HG03280 (cell line): ENCODE measurements at regions not wholly inside any gene's neighbourhood (a gene's known extent, or its start where the extent isn't known, plus 50 kb on each side); places are given as distances from the start of the nearest gene placed in this dataset.
"Not testable (repeated sequence)": the region's sequence is repeated elsewhere in the genome, so short reads cannot be mapped to it uniquely, and the experiment has no call there.

Experiments
- ATAC-seq: cut with Tn5 transposase; IDR thresholded peaks from one replicate; pipeline ENCODE4 v1.9.1; 2021; ENCODE audit warnings: mild to moderate bottlenecking, moderate library complexity; ENCODE audit not compliant: unreplicated experiment

DNA sequence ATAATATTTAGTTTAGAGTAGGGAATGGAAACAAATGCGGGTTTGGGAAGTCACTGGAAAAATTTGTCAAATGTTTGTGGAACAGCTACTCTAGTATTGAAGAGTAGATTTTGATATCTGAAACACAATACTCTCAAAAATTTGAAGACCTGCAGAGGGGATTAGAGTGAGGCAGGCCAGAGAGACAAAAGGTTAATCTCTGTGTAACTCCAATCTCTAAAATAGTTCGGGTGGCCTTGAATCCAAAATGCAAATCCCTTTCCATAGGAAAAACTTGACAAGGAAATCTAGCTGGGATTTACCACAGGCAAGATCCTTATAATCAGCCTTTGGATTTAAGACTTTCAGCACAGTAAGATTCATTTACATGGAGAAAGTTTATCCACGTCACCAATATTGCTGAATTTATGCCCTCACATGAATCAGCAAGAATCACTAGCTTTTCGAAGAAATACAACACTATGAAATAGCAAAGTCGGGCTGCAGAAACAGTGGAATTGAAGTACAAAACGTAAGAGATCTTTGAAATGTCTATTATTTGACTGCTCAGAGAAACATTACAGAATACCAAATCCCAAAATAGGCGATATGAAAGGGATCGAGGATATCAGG, 423.7 kb upstream of the ZNF804A start:
- ATAC-seq = no peak

DNA sequence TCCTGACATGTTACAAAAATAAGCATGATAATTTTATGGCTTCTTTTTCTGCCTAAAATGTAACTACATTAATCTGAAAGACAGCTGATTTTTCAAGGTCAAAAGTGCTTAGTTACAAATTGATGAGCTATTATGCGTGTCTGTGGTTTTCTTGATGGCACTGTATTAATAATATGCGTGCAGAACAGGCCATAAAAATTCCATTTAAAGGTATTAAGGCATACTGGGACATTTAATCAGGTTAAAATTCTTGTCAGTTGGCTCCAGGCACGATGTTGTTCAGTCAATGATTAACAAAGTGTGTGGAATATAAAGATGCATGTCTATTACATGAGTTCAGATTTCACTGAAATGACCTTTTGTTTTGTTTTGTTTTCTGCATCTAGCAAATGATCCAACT, 420.1 kb upstream of the ZNF804A start:
- no peak for ATAC-seq

DNA sequence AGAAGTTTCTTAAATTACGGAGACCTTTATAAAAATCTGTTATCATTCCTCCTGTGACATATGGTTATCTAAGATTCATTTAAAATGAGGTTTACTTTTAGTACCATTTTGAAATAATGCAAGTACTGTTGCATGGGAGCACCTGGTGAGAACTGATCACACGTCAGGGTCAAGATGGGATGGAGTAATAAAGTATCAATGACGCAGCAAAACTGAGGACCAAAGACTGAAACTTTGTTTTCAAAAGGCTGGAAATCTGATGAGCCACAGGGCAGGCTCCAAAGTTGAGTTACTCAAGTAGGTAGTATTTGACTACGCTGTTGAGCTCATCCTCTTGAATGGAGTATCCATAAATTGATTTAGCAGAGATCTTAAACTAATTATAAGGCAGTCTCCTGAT, 411.9 kb upstream of the ZNF804A start:
- no peak for ATAC-seq

DNA sequence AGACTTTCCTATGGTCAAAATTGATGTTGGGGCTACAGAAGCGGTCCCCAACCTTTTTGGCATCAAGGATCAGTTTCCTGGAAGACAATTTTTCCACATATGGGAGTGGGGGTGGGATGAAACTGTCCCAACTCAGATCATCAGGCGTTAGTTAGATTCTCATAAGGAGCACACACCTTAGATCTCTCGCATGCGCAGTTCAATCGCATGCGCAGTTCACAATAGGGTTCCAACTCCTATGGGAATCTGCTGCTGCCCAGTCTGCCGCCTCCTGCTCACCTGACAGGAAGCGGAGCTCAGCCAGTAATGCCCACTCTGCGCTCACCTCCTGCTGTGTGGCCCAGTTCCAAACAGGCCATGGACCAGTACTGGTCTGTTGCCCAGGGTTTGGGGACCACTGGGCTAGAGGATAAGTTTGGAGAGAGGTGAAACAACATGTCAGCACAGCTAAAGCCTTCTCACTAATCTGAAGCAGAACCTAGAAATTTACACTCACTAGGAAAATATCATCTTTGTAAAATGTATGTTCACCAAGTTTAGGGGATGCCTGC, 410.8 kb upstream of the ZNF804A start:
- no peak for ATAC-seq

DNA sequence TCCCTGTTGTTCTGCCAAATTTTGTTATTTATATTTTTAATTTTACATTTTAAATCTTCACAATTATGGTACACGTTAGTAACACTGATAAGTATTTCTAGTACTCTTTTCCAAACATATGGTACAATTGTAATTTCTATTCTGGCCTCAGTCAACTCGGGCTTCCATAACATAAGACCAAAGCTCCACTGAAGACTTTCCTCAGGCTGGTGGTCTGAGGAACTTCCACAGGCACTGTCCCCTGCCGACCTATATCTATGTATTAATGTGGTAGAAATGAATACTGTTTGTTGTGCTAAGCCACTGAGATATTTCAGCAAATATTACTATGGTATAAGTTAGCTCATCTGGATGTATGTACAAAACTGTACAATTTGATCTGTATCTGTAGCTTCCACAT, 407.6 kb upstream of the ZNF804A start:
- no peak for ATAC-seq

DNA sequence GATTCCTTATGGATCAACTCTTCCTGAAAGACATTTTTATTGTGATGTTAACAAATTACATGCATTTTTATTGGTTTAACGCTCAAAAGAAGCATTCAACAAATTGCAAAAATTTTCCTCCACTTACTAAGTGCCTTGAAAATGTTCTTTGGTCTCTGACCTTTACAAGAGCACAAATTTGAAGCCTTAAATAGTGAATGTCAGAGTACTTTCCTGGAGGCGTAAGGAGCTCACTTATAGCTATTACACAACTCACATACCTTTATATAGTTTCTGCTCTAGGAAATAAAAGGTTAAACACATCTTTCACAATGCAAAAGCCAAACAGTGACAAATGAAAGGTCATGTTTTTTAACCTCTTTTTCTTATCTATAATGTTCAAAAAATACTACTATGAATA, 405.7 kb upstream of the ZNF804A start:
- no peak for ATAC-seq

DNA sequence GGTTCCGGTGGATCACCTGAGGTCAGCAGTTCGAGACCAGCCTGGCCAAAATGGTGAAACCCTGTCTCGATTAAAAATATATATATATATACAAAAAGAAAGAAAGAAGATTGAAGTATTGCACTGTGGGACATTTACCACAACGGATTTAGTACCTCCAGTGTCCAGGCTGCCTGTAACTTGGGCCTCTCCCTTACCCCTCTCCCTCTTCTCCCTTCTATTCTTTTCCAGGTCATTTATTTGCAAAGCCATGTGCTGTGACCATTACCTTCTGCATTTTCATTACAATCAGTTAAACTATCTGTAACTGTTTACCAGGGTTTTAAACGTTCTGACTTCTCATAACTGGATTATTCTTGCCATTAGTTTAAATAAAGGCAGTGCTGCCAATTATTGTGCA, 400.9 kb upstream of the ZNF804A start:
- no peak for ATAC-seq

DNA sequence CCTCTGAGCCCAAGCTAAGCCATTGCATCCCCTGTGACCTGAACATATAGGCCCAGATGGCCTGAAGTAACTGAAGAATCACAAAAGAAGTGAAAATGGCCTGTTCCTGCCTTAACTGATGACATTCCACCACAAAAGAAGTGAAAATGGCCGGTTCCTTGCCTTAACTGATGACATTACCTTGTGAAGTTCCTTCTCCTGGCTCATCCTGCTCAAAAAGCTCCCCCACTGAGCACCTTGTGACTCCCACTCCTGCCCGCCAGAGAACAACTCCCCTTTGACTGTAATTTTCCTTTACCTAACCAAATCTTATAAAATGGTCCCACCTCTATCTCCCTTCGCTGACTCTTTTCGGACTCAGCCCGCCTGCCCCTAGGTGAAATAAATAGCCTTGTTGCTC, 399.5 kb upstream of the ZNF804A start:
- not testable (repeated sequence) for ATAC-seq

DNA sequence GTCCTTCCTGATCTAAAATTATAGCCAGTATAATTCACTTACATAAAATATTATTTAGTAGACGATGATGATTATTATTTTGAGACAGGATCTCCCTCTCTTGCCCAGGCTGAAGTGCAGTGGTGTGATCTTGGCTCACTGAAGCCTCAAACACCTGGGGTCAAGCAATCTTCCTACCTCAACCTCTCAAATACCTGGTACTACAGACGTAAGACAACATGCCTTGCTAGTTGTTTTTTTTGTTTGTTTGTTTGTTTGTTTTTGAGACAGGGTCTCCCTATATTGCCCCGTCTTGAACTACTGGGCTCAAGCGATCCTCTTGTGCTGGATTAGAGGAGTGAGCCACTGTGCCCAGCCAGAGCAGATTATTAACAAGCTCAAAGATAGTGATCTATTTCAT, 399.1 kb upstream of the ZNF804A start:
- ATAC-seq = no peak

DNA sequence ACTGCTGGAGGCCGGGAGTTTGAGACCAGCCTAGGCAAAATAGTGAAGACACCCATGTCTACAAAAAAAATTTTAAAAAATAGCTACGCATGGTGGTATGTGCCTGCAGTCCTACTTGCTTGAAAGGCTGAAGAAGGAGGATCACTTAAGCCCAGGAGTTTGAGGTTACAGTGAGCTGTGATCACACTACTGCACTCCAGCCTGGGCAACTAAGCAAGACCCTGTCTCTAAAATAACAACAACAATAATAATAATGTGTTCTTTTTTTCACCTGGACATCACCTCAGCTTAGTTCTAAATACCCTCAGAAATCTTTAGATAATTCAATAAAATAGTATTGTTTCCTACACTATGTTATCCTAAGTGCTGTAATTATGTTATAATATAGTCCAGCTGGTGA, 397.1 kb upstream of the ZNF804A start:
- no peak for ATAC-seq

DNA sequence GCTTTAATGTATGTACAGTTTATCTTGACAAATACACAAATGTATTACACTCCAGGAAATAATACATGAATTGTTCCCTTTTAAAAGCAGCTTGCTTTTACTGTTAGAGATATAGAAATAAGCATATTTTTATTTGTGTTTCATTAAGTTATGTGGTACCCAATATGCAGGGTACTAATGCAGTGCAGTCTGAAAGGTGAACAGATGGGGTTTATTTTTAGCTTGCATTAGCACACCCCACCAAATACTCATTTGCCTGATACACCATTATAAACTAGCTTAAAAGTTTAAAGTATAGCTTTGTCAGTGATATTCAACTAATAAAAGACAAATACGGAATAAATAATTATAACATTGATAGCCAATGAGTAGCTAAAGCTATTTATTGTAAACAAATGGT, 394.7 kb upstream of the ZNF804A start:
- no peak for ATAC-seq

DNA sequence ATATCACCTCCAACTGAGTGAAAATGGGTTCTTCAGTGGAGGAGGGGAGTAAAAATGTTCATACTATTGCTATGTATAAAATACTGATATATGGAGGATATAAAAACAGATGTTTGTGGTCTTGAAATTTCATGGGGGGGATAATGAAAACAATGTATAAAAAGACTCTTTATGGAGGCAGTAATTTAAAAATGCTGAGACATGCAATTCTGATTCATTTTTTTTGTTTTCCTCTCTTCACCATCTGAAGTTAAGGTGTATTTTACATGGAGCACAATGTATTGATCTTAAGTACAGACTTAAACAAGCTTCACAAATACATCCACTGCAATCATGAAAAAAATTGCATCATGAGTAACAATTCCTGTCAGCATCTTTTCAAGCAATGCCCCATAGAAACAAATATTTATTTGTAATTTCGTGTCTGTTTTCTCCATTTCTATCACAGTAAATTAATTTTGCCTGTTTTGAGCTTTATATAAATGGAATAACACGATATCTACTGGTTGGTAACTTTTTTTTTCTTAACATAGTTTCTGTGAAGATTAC, 393.2 kb upstream of the ZNF804A start:
- ATAC-seq = no peak

DNA sequence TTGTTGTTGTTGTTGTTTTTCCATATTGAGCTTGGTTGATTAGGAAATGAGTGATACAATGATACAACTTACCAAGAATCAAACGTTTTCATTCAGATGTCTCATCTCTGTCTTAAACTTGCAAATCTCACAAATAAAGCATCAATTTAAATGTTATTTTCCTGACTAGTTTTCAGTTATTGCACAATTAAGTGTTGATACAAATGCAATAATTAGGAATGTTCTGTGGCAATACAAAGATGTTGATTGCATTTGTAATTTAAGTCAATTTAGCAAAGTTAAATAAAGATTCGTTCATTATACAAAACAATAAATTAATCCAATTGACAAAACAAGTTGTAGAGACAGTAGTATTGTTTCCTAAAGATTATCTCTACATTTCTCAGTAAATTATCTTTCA, 392.3 kb upstream of the ZNF804A start:
- ATAC-seq = no peak

DNA sequence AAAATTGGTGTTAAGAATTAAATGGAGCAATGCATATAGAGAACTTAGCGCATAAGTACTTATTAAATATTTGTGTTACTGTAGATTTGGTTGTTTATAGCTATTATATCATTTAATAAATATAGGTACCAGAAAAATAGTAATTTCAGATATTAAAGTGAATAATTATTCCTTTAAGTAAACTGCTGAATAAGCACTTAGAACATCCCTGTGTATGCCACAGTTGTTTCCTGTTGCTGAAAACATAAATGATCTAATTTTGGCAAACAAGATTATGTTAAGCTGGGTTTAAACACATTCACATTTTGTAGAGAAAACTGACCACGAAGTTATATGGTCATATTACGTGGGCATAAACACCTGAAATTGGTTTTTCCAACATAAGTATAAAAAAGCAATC, 388.0 kb upstream of the ZNF804A start:
- ATAC-seq = no peak

DNA sequence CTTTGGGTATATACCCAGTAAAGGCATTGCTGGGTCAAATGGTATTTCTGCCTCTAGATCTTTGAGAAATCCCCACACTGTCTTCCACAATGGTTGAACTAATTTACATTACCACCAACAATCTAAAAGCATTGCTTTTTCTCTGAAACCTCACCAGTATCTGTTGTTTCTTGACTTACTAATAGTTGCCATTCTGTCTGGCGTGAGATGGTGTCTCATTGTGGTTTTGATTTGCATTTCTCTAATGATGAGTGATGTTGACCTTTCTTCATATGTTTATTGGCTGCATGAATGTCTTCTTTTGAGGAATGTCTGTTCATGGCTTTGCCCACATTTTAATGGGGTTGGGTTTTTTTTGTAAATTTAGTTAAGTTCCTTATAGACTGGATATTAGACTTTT, 382.6 kb upstream of the ZNF804A start:
- peak; percentile 70 for ATAC-seq

DNA sequence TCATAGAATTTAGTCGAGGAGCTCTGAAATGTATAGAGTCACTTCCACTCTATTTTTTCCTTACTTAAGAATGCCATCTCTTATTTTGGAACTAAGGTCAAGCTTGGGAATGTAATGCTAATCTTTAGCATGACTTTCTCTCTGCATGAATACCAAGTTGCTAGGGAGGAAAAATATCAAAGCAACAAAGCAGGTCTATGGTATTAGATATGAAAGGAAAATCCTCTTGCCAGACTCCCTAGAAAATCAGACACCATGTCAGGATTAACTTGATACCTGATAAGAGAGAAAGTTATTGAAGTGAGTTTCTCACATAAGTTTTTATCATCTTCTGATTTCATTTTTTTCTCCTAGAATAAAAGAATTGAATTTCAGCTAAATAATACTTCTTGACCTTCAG, 341.7 kb upstream of the ZNF804A start:
- no peak for ATAC-seq

DNA sequence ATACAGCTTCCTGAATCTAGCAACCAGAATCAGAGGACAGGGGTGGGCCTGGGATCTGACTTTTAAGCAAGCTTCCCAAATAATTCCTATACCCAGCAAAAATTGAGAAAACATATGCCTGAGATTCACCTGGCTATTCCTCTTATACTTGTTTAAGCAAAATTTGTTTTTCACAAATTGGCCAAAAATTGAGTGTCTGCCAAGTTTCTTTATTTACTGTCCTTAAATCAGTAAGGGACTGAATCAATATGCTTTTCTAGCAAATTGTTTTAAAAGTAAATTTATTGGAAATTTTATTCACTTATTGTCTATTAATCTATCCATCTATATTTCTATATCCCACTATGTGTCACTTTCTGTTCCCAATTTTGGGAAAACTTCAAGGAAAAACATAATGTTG, 337.0 kb upstream of the ZNF804A start:
- no peak for ATAC-seq

DNA sequence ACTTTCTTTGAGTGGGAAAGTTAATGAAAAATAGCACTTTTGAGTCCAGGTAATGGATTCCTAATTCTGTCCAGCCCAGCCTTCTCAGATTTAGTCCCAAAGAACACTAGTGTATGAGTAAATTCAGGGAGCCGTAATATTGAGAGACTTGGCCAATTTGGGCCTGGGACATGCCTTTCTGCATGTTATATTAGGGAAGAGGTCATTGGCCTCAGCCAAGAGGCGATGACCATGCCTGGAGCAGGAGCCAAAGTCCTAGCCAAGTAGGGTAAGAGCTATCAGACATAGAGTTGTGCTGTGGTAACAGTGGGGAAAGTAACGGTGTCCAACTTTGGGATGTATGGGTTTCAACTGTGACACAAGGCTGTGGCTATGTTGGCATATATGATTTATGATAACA, 336.5 kb upstream of the ZNF804A start:
- no peak for ATAC-seq

DNA sequence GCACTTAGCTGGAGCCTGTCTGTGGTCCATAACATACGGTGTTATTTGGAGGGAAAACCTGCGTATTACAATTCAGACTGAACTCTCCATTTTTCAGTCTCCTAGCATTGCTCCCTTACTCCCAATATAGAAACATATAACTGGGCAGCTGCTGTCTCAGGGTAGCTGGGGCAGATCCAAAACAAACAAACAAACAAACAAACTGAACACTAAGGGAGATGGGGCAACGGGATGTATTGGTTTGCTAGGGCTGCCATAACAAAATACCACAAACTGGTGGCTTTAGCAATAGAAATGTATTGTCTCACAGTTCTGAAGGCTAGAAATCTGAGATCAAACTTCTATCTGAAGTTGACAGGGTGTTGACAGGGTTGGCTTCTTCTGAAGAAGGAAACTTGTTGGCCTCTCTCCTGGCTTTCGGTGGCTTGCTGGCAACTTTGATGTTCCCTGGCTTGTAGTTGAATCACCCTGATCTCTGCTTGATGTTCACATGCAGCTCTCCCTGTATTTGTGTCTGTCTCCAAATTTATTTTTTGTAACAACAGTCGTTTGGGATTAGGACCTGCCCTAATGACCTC, 329.3 kb upstream of the ZNF804A start:
- no peak for ATAC-seq

DNA sequence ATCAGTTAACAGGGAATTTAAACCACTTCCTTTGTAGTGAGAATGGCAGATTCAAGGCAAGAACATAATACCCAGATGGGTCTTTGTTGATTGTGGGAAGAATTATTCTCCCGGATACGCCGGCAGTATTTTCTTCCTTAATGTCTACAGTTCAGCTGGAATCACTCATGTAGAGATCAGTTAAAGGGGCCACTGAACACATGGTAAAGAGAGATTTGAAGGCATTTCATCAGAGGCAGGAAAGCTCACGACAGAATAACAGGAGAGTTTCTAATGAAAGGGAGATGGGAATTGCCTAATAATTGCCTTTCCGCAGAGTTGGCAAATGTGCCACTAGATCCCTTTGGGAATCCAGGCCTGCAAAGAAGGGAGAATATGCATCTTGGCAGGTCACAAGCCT, 327.7 kb upstream of the ZNF804A start:
- no peak for ATAC-seq

DNA sequence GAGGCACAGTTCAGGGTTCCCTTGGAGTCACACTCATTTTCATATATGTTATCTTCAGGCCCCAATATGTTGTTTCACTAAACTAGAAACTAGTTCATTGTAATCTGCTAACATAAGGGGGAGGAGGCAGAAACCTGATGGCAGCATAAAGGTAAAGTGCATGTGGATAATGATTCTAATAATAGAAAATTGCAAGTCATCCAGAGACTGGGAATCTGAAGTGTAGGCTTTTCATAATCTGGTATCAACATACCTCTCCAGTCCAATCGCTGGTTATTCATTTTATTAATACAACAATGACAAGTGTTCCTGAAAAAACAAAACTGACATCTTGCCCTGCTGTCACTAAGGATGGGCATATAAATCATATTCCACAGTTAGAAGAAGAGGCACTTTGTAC, 326.3 kb upstream of the ZNF804A start:
- no peak for ATAC-seq

DNA sequence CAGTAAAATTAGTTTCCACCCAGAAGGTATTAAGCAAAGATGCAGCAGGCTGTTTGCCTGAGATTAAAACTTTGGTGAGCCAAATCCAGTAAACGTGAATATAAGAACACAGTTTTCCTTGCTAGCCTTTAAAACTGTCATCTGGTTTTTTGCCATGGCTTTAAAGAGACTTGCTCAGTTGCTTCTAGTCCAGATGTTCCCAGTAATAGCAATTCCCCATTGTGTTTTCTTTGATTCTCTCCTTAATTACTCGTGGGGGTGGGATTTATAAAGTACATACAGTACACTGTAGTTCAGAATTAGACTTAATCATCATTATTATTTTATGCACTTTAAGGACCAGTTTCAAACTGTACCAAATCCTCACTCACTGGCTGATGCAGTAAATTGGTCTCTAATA, 303.5 kb upstream of the ZNF804A start:
- no peak for ATAC-seq

DNA sequence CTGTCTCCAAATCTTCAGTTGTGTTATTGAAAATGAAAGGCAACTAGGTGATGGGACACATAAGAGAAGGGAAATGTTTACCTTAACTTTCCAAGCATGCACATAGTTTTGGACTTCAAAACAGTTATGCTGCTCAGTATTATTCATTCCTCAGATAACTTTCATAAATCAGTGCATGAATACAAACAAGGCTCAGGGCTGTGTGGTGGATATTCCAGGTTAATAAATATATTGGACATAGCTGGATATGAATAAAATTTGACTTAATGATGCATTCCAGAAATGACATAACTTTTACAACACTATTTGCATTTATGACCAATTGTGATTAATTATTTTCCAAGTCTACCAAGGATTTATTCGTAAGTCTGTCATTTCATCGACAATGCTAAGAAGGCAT, 301.2 kb upstream of the ZNF804A start:
- no peak for ATAC-seq
